ENCODE measurements at regions not wholly inside any gene's neighbourhood (a gene's known extent, or its start where the extent isn't known, plus 50 kb on each side); places are given as distances from the start of the nearest gene placed in this dataset.
"Not testable (repeated sequence)": the region's sequence is repeated elsewhere in the genome, so short reads cannot be mapped to it uniquely, and the experiment has no call there.

- Histone ChIP-seq H3K4me3 (ENCODE audit: low read length in 2 of 2) (no peak overlapping the region), H3K9me3 (ENCODE audit: control insufficient read depth, low read length) (no peaks in the 10 kb centered on the region), H3K36me3 (ENCODE audit: control insufficient read depth in 1 of 2, insufficient read depth in 2 of 2, low read length in 1 of 2) (no peaks in the 10 kb centered on the region), H3K27me3 (ENCODE audit: control insufficient read depth in 1 of 2, insufficient read depth in 2 of 2, low read length in 1 of 2) (no peaks in the 10 kb centered on the region), H3K27ac (ENCODE audit: low read depth in 1 of 2, low read length in 2 of 2) (no peak overlapping the region), H3K4me1 (ENCODE audit: control insufficient read depth in 1 of 2, insufficient read depth in 2 of 2, low read length in 2 of 2) (no peaks in the 10 kb centered on the region)
- DNase-seq, result no peak
- WGBS, 2 donors, result 79 to 88% methylated on average over 12 of the region's 12 CpGs
- intact Hi-C loops (cut with DNase I), result no loop called here
- no peak for ATAC-seq (ENCODE audit: low FRiP score)
These were observed 101.1 kb downstream of the CDC7 start for GRCh38 chr1:91601554-91602376.

- intact Hi-C loops (cut with DNase I), result no loop called here
- 95 to 96% methylated on average over 4 of the region's 4 CpGs for WGBS, 2 donors
- no peak overlapping the region for H3K27ac ChIP-seq (ENCODE audit: low read depth in 1 of 2, low read length in 2 of 2)
These were observed 102.8 kb downstream of the CDC7 start for GRCh38 chr1:91603409-91603808.

GRCh38 chr1:91604632-91605031, 104.0 kb downstream of the CDC7 start:
- 43 to 65% methylated on average over 7 of the region's 7 CpGs for WGBS, 2 donors
- H3K9me3 ChIP-seq (ENCODE audit: control insufficient read depth, low read length), result no peaks in the 10 kb centered on the region
- H3K36me3 ChIP-seq (ENCODE audit: control insufficient read depth in 1 of 2, insufficient read depth in 2 of 2, low read length in 1 of 2), result no peaks in the 10 kb centered on the region
- ATAC-seq (ENCODE audit: low FRiP score) (no peak), DNase-seq (no peak)
- no peaks in the 10 kb centered on the region for H3K27me3 ChIP-seq (ENCODE audit: control insufficient read depth in 1 of 2, insufficient read depth in 2 of 2, low read length in 1 of 2)
- intact Hi-C loops (cut with DNase I), result no loop called here
- H3K4me1 ChIP-seq (ENCODE audit: control insufficient read depth in 1 of 2, insufficient read depth in 2 of 2, low read length in 2 of 2), result no peaks in the 10 kb centered on the region
- no peak overlapping the region for H3K4me3 ChIP-seq (ENCODE audit: low read length in 2 of 2)
- no peak overlapping the region for H3K27ac ChIP-seq (ENCODE audit: low read depth in 1 of 2, low read length in 2 of 2)

More at GRCh38 chr1:91603409-91603808, 102.8 kb downstream of the CDC7 start:
- Histone ChIP-seq H3K9me3 (ENCODE audit: control insufficient read depth, low read length) (no peaks in the 10 kb centered on the region), H3K27me3 (ENCODE audit: control insufficient read depth in 1 of 2, insufficient read depth in 2 of 2, low read length in 1 of 2) (no peaks in the 10 kb centered on the region), H3K36me3 (ENCODE audit: control insufficient read depth in 1 of 2, insufficient read depth in 2 of 2, low read length in 1 of 2) (no peaks in the 10 kb centered on the region), H3K4me1 (ENCODE audit: control insufficient read depth in 1 of 2, insufficient read depth in 2 of 2, low read length in 2 of 2) (no peaks in the 10 kb centered on the region), H3K4me3 (ENCODE audit: low read length in 2 of 2) (no peak overlapping the region)
- no peak for DNase-seq
- no peak for ATAC-seq (ENCODE audit: low FRiP score)

- H3K27ac ChIP-seq (ENCODE audit: low read depth in 1 of 2, low read length in 2 of 2), result no peak overlapping the region
- ATAC-seq (ENCODE audit: low FRiP score), result no peak
- no peaks in the 10 kb centered on the region for H3K4me1 ChIP-seq (ENCODE audit: control insufficient read depth in 1 of 2, insufficient read depth in 2 of 2, low read length in 2 of 2)
- no peaks in the 10 kb centered on the region for H3K9me3 ChIP-seq (ENCODE audit: control insufficient read depth, low read length)
- no peak overlapping the region for H3K4me3 ChIP-seq (ENCODE audit: low read length in 2 of 2)
- intact Hi-C loops (cut with DNase I), result no loop called here
- WGBS, 2 donors, result 61 to 82% methylated on average over 3 of the region's 3 CpGs
- no peak for DNase-seq
- H3K36me3 ChIP-seq (ENCODE audit: control insufficient read depth in 1 of 2, insufficient read depth in 2 of 2, low read length in 1 of 2), result no peaks in the 10 kb centered on the region
- H3K27me3 ChIP-seq (ENCODE audit: control insufficient read depth in 1 of 2, insufficient read depth in 2 of 2, low read length in 1 of 2), result no peaks in the 10 kb centered on the region
These were observed 104.9 kb downstream of the CDC7 start for GRCh38 chr1:91605566-91605965.

GRCh38 chr1:91606546-91607078, 106.0 kb downstream of the CDC7 start:
- DNase-seq (no peak), ATAC-seq (ENCODE audit: low FRiP score) (no peak)
- no peak overlapping the region for H3K4me3 ChIP-seq (ENCODE audit: low read length in 2 of 2)
- intact Hi-C loops (cut with DNase I), result no loop called here
- H3K27me3 ChIP-seq (ENCODE audit: control insufficient read depth in 1 of 2, insufficient read depth in 2 of 2, low read length in 1 of 2), result no peaks in the 10 kb centered on the region
- no peaks in the 10 kb centered on the region for H3K9me3 ChIP-seq (ENCODE audit: control insufficient read depth, low read length)
- H3K27ac ChIP-seq (ENCODE audit: low read depth in 1 of 2, low read length in 2 of 2), result no peak overlapping the region
- WGBS, 2 donors, result 79 to 87% methylated on average over 7 of the region's 7 CpGs
- no peaks in the 10 kb centered on the region for H3K36me3 ChIP-seq (ENCODE audit: control insufficient read depth in 1 of 2, insufficient read depth in 2 of 2, low read length in 1 of 2)
- no peaks in the 10 kb centered on the region for H3K4me1 ChIP-seq (ENCODE audit: control insufficient read depth in 1 of 2, insufficient read depth in 2 of 2, low read length in 2 of 2)

- H3K36me3 ChIP-seq (ENCODE audit: control insufficient read depth in 1 of 2, insufficient read depth in 2 of 2, low read length in 1 of 2); H3K4me3 ChIP-seq (ENCODE audit: low read length in 2 of 2); H3K4me1 ChIP-seq (ENCODE audit: control insufficient read depth in 1 of 2, insufficient read depth in 2 of 2, low read length in 2 of 2); intact Hi-C loops (cut with DNase I); H3K9me3 ChIP-seq (ENCODE audit: control insufficient read depth, low read length); H3K27ac ChIP-seq (ENCODE audit: low read depth in 1 of 2, low read length in 2 of 2); H3K27me3 ChIP-seq (ENCODE audit: control insufficient read depth in 1 of 2, insufficient read depth in 2 of 2, low read length in 1 of 2); ATAC-seq (ENCODE audit: low FRiP score); DNase-seq: not testable (repeated sequence)
- WGBS, 2 donors, result 77 to 80% methylated on average over 3 of the region's 3 CpGs
These were observed 107.0 kb downstream of the CDC7 start for GRCh38 chr1:91607686-91608085.

- H3K9me3 ChIP-seq (ENCODE audit: control insufficient read depth, low read length), result no peaks in the 10 kb centered on the region
- no peak overlapping the region for H3K4me3 ChIP-seq (ENCODE audit: low read length in 2 of 2)
- ATAC-seq (ENCODE audit: low FRiP score), result no peak
- no peak for DNase-seq
- intact Hi-C loops (cut with DNase I), result no loop called here
- no peaks in the 10 kb centered on the region for H3K4me1 ChIP-seq (ENCODE audit: control insufficient read depth in 1 of 2, insufficient read depth in 2 of 2, low read length in 2 of 2)
- H3K27ac ChIP-seq (ENCODE audit: low read depth in 1 of 2, low read length in 2 of 2), result no peak overlapping the region
- WGBS, 2 donors, result 77 to 80% methylated on average over 5 of the region's 5 CpGs
- no peaks in the 10 kb centered on the region for H3K27me3 ChIP-seq (ENCODE audit: control insufficient read depth in 1 of 2, insufficient read depth in 2 of 2, low read length in 1 of 2)
- H3K36me3 ChIP-seq (ENCODE audit: control insufficient read depth in 1 of 2, insufficient read depth in 2 of 2, low read length in 1 of 2), result no peaks in the 10 kb centered on the region
These were observed 108.2 kb downstream of the CDC7 start for GRCh38 chr1:91608876-91609275.

- H3K27ac ChIP-seq (ENCODE audit: low read depth in 1 of 2, low read length in 2 of 2), result no peak overlapping the region
- no peak overlapping the region for H3K4me3 ChIP-seq (ENCODE audit: low read length in 2 of 2)
- no peaks in the 10 kb centered on the region for H3K27me3 ChIP-seq (ENCODE audit: control insufficient read depth in 1 of 2, insufficient read depth in 2 of 2, low read length in 1 of 2)
- no peaks in the 10 kb centered on the region for H3K36me3 ChIP-seq (ENCODE audit: control insufficient read depth in 1 of 2, insufficient read depth in 2 of 2, low read length in 1 of 2)
- no peaks in the 10 kb centered on the region for H3K4me1 ChIP-seq (ENCODE audit: control insufficient read depth in 1 of 2, insufficient read depth in 2 of 2, low read length in 2 of 2)
- no peaks in the 10 kb centered on the region for H3K9me3 ChIP-seq (ENCODE audit: control insufficient read depth, low read length)
- 80 to 88% methylated on average over 5 of the region's 5 CpGs for WGBS, 2 donors
- ATAC-seq (ENCODE audit: low FRiP score) (no peak), DNase-seq (no peak)
- intact Hi-C loops (cut with DNase I), result no loop called here
These were observed 108.9 kb downstream of the CDC7 start for GRCh38 chr1:91609551-91609950.

- Histone ChIP-seq H3K27me3 (ENCODE audit: control insufficient read depth in 1 of 2, insufficient read depth in 2 of 2, low read length in 1 of 2) (no peaks in the 10 kb centered on the region), H3K4me3 (ENCODE audit: low read length in 2 of 2) (no peak overlapping the region), H3K9me3 (ENCODE audit: control insufficient read depth, low read length) (no peaks in the 10 kb centered on the region), H3K4me1 (ENCODE audit: control insufficient read depth in 1 of 2, insufficient read depth in 2 of 2, low read length in 2 of 2) (no peaks in the 10 kb centered on the region), H3K27ac (ENCODE audit: low read depth in 1 of 2, low read length in 2 of 2) (no peak overlapping the region), H3K36me3 (ENCODE audit: control insufficient read depth in 1 of 2, insufficient read depth in 2 of 2, low read length in 1 of 2) (no peaks in the 10 kb centered on the region)
- intact Hi-C loops (cut with DNase I), result no loop called here
- ATAC-seq (ENCODE audit: low FRiP score) (no peak), DNase-seq (no peak)
- WGBS, 2 donors, result 95 to 98% methylated on average over 2 of the region's 2 CpGs
These were observed 109.5 kb downstream of the CDC7 start for GRCh38 chr1:91610102-91610501.
